Activated CD8-positive, alpha-beta memory T cell treated with anti-CD3 and anti-CD28 coated beads, Interleukin-2, amount 50 U/mL, for 4 hours (primary cell): ENCODE measurements at regions not wholly inside any gene's neighbourhood (a gene's known extent, or its start where the extent isn't known, plus 50 kb on each side); places are given as distances from the start of the nearest gene placed in this dataset.
A peak's percentile ranks its signal among the peaks of the same experiment; 100 is the strongest.

Source experiments
- DNase-seq: peaks from one replicate; pipeline ENCODE4 v3.0.0-alpha.2; 2020

- no peak for DNase-seq
Measured at GRCh38 chr15:97870771-97871170, 89.7 kb upstream of the ARRDC4 start.

- DNase-seq: no peak
Measured at GRCh38 chr15:97874139-97874538, 86.4 kb upstream of the ARRDC4 start.

- DNase-seq: no peak
Measured at GRCh38 chr15:97875025-97875512, 85.4 kb upstream of the ARRDC4 start.

GRCh38 chr15:97875513-97876280 is 84.8 kb upstream of the ARRDC4 start:
- no peak for DNase-seq

GRCh38 chr15:97876281-97876675 is 84.2 kb upstream of the ARRDC4 start:
- no peak for DNase-seq

- DNase-seq: no peak
Measured at GRCh38 chr15:97881346-97881965, 79.0 kb upstream of the ARRDC4 start.

- DNase-seq: no peak
Measured at GRCh38 chr15:97884513-97885131, 75.9 kb upstream of the ARRDC4 start.

- no peak for DNase-seq
Measured at GRCh38 chr15:97890307-97890706, 70.2 kb upstream of the ARRDC4 start.

GRCh38 chr15:97892167-97892938 is 68.2 kb upstream of the ARRDC4 start:
- no peak for DNase-seq

- no peak for DNase-seq
Measured at GRCh38 chr15:97893967-97894366, 66.5 kb upstream of the ARRDC4 start.

- no peak for DNase-seq
Measured at GRCh38 chr15:97899981-97900380, 60.5 kb upstream of the ARRDC4 start.

GRCh38 chr15:97902140-97902780 is 58.2 kb upstream of the ARRDC4 start:
- DNase-seq: no peak

GRCh38 chr15:97903560-97903959 is 56.9 kb upstream of the ARRDC4 start:
- DNase-seq: no peak

GRCh38 chr15:97903971-97904572 is 56.4 kb upstream of the ARRDC4 start:
- no peak for DNase-seq

- peak; percentile 56 for DNase-seq
Measured at GRCh38 chr15:97909291-97909891, 51.1 kb upstream of the ARRDC4 start.
